ENCODE measurements at regions not wholly inside any gene's neighbourhood (a gene's known extent, or its start where the extent isn't known, plus 50 kb on each side); places are given as distances from the start of the nearest gene placed in this dataset.
"Not testable (repeated sequence)": the region's sequence is repeated elsewhere in the genome, so short reads cannot be mapped to it uniquely, and the experiment has no call there.

DNA sequence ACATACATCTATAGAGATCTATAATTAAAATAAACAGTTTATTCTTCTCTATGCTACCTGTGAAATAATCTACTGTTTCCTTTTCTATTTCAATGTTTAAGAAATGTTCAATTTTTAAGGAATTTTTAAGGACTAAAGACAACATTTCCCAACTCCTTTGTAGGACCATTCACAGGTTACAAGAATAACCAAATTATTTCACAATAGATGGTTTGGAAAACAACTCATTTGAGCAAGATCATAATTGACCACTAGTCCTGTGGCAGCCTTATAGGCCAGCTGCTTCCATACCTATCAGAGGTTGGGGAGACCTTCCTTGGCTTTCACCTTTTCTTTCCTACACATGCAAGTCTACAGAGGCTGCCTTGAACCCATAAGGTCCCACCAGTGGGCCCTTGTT lies 193.7 kb downstream of the TTC39B start:
- no peak for DNase-seq (ENCODE audit: low spot score)

DNA sequence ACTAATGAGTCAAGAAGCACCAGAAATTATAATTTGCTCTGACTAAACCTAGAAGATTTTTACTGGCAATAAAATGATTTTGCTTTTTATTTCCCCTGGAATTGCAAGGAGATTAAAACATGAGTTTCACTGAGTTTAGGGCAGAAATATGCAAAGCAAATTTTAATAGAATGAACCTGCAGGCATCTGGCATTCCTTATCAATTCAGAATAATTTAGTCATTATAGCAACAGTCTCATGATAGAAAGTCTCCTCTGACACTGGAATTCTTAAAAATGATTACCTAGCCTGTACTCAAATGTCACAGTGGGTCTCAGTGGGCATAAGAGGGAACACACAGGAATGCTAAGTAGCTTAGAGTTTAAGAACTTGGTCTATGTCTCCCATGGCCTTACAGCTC lies 195.9 kb downstream of the TTC39B start:
- no peak for DNase-seq (ENCODE audit: low spot score)

DNA sequence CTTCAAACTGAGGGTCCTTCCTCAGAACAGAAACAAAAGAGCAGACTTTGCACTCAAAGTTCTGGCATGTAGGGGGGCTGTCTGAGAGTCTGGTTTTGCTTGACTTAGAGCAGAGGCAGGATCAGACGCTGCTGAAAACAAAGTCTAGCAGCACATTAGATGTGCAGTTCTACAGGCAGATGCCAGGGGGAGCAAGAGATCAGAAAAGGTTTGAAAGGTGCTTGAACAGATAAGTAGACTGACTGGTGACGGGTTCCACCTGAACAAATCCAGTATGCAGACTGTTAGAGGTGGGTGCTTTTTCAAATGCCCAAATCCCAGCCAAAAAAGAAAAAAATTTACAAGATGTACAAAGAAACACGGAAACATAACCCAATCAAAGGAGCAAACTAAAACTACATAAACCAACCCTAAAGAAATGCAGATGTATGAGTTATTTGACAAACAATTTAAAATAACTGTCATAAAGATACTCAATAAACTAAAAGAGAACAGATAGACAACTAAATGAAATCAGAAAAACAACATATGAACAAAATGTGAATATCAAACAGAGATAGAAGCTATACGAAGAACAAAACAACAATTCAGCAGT lies 194.7 kb upstream of the FREM1 start:
- DNase-seq (ENCODE audit: low spot score) = peak; percentile 7

DNA sequence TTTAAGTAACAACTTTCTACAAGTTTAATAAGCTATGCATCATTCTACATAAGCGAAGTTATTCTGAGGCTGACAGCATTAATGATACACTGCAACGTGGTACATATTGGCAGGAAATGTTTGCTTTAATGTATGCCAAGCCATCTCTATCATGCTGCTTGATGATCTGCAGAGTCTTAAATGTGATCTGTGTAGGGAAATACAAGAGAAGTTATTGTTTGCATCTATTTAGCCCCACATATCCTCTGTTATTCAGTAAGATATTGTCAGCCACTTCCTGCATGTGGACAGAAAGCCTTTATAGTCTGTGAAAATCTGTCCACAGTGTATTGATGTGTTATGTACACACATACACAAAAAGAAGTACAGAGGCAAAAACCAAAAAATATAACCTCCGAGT lies 193.1 kb upstream of the FREM1 start:
- no peak for DNase-seq (ENCODE audit: low spot score)

DNA sequence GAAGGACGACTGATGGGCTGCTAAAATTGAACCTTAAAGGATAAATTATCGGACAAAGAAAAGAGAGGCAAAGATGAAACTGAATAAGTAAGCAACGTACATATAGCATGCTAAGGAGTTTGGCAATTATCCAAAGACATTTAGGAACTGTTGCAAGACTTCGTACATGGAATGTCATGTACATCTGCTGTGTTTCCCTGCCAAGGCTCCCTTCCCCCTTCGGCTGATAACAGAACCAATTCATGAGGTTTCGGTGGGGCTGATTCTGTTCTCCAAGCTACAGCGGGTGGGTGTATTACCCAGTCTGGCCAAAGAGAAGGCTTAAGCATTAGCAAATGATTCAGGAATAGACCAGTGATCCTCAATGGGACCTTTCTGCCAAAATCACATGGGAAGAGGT lies 190.9 kb upstream of the FREM1 start:
- DNase-seq (ENCODE audit: low spot score) = no peak

DNA sequence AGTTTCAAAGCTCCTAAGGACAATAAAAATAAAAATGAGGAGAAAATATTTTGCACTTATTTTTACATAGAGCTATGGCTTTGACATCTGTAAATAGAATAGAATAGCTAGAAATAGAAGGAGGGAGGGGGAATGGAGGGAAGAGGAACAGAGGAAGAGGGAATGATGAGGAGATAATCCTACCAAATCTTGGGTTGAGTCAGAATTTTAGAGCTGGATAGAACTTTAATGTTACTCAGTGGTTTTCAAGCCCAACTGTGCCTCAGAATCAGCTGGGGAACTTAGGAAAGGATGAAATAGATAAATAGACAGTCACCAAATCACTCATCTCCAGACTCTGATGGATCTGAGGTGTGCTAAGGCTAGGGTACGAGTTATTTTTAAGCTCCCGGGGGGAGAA lies 190.3 kb upstream of the FREM1 start:
- DNase-seq (ENCODE audit: low spot score) = no peak

DNA sequence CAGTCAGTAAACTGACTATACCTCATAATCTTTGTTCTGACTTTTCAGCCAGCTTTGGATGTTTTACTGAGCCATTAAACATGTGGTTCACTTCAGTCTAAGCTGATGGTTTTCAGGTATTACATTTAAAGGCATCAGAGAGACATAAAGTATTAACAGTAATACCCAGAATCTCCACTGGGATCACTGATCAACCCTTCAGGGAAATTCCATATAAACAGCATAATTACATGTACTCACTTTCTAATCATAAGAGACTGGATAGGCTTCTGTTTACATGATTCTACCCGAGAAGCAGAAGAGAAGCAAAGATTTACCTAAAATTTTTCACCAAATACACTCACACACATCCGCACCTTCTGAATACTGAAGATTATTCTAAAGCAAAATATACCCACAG lies 186.7 kb upstream of the FREM1 start:
- no peak for DNase-seq (ENCODE audit: low spot score)

DNA sequence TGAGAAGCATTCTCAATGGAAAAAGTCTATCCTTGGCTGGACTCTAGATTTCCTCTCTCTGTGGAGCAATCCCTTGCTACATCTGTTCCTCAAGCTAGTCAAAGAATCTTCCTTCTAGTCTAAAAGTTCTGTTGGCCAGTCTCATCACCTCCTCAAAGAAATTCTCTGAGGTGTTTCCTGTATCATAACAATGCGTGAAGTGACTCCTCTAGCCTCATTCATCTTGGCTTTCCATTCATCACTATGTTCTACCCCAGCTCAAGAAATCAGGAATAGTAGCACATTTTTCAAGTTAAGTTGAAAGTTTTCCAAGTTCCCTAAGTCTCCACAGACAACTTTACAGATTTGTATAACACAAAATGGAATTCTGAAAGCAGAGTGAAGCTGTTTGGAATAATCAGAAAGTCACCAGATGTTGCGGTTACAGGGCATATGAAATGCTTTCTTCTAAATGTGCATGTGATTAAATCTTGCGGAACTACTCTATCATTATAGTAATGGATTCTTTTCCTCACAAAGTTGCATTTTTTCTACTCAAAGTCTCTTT lies 176.6 kb upstream of the FREM1 start:
- DNase-seq (ENCODE audit: low spot score) = no peak

DNA sequence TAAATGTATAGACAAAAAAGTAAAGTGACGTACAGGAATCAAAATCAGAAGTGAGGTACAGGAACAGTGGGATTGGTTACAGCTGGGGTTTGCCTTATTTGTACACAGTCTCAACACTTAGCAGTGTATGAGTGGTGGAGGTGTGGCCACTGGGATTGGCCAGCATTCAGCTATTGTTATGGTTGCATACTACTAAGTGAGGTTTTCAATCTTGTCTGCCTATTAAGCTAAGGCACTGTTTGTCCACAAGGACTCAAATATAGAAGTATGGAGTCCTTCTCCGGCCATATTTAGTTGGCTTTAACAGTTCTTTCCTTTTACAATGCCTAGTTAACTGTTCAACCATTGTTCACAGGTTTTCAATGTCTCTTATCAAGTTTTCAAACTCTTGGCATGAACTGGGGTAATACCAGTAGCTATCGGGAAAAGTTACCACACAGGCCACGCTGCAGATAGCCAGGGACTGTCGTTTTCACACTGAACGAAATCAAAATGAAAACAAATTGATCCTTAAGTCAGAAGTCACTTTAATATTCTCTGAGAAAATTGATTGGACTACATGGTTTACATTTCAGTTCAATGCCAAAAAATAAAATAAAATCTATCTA lies 176.0 kb upstream of the FREM1 start:
- DNase-seq (ENCODE audit: low spot score) = no peak

DNA sequence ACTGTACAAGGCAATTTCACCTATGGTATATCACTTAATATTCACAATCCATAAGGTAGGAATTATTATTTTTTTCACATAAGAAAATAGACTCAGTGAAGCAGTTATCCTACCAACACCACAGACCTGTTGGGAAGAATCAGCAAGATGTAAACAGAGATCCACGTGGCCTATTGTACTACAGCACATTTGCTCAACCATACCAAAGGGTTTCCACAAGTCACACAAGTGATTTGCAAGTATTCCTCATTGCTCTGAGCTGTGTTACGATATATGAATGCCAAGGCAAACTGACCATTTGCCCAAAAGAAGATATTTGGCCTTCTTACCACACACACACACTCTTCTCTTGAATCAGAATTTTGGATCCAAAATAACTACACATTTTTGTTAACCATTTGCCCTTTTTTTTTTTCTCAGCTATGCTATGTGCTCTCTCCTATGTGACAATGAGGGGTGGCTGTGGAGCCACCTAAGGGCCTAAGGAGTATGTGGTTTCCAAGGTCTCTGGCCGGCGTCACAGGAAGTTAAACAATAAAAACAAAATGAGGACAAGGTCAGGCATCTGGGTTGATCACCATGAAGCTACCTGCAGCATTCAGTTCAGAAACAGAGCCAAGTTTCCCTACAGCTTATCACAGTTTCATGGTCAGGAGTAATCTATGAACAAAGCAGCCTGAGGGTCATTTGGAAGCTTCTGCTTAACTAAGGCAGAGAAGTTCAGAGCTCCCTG lies 171.0 kb upstream of the FREM1 start:
- DNase-seq (ENCODE audit: low spot score) = no peak

DNA sequence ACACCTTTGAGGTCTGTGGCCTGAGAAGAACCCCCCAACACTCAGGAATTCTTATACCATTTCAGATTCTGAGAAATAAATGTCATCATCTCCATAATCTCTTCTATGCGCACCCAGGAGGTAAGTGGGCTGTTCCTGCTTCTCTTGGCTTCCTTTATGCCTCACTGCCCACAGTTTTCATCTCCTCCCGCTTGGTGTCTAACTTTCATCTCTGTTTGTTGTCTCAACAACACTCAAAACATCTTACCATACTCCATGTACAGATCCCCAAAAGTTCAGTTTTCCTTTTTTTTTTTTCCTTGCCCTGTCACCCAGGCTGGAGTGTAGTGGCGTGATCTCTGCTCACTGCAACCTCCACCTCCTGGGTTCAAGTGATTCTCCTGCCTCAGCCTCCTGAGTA lies 170.2 kb upstream of the FREM1 start:
- DNase-seq (ENCODE audit: low spot score) = no peak

DNA sequence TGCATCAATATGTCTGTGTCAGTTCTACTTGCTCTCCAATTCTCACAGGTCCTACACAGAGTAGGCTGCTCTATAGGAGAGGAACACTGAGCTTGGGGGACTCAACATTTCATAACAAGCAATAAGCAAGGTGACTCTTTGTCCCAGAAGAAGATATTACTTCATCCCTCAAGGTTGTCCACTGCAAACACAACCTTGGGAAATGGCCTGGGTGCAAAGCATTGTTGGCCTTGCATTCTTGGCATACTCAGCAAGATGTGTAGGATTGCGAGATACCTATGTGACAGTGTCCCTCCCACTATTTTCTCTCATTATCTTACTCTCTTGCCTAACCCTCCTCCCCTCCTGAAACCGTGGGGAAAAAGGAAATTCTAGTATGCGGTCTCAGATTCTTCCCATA lies 169.8 kb upstream of the FREM1 start:
- no peak for DNase-seq (ENCODE audit: low spot score)

DNA sequence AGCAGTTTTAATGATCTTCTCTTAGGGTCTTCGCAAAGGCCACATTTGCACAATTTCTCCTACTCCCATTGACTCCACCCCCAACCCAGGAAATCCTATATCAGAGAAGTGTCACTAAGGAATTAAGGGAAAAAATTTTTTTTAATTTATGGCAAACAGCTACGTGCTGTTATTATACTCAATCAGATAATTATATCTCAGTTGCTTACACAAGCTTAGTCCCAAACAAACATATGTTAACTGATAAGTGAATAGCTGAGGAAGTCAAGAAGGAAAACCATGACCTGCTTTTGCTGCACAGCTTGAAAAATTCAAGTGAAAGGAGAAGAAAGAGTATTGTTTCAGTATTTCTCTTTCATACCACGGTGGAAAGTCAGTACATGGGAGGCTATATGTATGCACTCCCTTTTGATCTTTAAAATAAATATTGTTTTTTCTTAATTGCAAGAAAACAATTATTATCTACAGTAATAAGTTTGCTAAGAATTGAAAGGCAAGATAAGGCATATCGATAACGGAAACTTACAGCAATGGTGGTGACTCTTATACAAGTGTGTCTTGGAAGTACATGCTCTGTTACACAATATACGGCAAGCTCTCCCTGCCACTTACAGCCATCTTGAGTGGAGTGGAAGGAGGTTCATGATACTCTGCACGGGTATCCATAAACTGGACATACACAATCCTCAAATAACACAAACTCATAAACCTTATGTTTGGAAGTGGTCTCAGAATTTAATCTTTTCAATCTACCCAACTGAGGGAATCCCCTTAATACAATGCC lies 167.9 kb upstream of the FREM1 start:
- DNase-seq (ENCODE audit: low spot score) = no peak

DNA sequence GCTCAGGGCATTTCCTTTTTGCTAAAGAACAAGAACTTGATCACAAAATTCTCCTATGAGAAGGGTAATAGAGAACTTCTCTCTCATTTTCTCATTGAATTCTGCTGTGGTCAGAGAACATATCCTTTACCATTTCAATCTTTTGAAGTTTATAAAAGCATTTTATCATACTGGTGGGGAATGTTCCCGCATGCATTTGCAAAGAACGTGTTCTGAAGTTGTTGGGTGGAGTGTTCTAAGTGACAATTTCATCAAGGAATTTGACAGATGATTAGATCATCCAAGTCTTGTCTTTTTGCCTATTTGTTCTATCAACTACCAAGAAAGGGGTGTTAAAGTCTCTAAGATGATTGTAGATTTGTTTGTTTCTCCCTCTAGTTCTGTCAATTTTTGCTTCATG lies 163.4 kb upstream of the FREM1 start:
- no peak for DNase-seq (ENCODE audit: low spot score)

DNA sequence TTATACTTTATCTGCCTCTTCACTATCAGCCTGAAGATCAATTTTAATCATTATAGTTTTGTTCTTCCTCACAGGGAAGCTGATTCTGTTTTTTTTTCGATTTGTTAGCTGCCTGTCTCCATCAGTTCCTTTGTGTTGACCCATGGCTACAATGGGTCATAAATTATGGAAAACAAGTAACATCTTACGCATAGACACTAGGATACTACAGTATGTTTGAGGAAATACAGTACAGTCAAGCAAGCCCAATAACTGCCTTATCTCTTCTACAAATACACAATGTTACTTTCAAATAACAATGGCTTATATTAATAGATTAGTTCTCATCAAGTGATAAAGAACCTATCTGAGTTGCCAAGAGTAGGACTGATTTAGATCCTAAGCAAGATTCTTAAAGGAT lies 160.5 kb upstream of the FREM1 start:
- DNase-seq (ENCODE audit: low spot score) = no peak

DNA sequence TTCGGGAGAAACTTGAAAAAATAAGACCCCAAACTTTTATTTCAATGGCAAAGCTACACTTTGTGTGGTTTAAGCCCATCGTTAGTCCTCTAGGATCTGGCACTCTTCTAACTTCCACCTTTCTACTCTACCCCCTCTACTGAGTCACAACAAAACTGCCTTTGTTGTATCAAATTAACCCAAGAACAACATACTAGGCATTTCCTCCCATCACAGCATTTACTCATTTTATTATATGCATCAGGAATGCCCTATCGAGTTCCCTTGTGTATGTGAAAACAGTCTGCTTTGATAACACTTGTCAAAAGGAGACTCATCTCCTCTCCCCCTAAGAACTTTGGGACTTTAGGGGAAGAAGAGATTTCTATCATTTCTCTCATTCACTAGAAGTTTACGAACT lies 158.9 kb upstream of the FREM1 start:
- no peak for DNase-seq (ENCODE audit: low spot score)

DNA sequence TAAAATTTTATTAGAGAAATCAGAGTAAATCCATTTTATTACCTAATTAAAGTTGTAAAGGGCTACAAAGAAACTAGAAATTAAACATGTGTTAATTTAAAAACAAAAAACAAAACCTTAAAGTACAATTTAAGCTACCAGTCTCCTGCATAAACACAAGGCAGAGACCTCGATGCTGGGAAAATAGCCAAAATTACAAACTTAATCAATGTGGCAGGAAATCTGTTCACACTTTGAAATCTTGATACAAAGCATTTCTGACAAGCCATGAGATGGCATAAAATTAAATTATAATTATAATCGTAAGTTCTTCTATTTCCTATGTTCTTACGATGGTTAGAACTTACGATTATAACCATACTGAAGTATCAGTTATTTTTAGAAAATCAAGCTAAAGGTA lies 158.0 kb upstream of the FREM1 start:
- no peak for DNase-seq (ENCODE audit: low spot score)

DNA sequence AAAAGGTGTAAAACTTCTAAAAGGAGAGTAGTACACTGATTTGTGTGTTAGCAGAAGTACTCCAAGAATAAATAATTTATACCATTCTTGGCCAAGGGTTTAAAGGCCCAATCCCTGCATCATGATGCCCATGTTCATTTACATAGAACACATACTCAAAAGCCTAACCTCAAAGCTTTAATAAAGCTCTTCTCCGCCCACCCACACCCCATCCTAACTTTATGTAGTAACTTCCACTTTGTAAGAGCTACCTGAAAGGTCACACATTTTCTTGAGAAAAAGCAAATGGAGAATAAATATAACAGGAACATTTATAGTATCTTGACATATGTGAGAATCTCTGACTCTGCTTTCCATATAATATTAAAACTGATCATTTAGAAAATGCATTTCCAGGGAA lies 148.8 kb upstream of the FREM1 start:
- no peak for DNase-seq (ENCODE audit: low spot score)

DNA sequence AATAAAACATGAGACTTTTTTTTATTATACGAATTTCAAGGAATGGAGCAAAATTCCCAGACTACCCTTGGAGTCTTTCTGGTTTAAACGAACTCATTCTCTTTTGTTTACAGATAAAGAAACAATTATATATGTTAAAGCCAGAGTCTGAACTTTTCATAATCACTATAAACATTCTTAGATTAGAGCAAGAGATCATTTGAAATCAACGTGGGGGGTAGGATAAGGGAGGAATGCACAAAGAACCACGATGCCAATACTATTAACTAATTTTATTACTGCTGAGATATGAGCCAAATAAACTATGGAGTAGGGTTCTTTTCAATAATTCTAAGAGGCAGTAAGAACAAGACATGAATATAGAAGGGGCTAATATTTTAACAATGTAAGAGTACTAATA lies 148.0 kb upstream of the FREM1 start:
- no peak for DNase-seq (ENCODE audit: low spot score)

DNA sequence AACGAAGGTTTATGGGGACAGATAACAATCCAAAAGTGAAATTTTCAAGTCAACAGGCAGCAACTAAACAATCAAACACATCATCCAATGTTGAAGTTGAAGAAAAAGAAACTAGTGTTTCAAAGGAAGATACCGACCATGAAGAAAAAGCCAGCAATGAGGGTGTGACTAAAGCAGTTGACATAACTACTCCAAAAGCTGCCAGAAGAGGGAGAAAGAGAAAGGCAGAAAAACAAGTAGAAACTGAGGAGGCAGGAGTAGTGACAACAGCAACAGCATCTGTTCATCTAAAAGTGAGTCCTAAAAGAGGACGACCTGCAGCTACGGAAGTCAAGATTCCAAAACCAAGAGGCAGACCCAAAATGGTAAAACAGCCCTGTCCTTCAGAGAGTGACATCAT lies 145.1 kb upstream of the FREM1 start:
- not testable (repeated sequence) for DNase-seq (ENCODE audit: low spot score)

DNA sequence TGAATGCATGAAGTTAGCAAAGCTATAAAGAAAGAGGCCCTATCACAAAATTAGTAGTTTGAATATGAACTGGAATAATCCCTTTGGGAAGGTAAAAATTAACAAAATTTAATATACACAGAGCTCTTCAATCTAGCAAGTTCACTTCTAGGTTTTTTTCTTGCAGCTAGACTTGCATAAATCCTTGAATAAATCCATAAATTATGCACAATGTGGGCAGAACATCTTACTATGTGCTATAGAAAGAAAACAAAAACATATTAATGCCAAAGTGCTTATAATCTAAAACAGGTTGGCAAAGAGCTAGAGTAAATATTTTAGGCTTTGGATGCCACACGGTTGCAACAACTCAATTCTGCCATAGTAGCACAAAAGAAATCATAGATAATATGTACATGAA lies 138.5 kb upstream of the FREM1 start:
- DNase-seq (ENCODE audit: low spot score) = no peak

DNA sequence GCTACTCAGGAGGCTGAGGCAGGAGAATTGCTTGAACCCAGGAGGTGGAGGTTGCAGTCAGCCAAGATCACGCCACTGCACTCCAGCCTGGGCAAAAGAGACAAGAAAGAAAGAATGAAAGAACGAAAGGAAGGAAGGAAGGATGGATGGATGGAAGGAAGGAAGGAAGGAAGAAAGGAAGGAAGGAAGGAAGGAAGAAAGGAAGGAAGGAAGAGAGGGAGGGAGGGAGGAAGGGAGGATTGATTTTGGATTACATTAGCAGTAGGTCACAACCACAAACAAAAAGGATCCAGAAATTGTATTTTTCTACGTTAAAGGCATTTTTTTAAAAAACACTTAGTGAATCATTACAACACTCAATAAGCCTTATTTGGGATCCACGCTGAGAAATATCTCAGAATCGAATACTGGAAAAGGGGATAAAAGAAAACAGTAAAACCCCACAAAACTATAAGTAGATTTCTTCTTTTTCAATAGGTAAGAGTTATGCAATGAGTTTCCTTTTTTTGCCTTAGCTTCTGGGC lies 136.9 kb upstream of the FREM1 start:
- DNase-seq (ENCODE audit: low spot score) = no peak

DNA sequence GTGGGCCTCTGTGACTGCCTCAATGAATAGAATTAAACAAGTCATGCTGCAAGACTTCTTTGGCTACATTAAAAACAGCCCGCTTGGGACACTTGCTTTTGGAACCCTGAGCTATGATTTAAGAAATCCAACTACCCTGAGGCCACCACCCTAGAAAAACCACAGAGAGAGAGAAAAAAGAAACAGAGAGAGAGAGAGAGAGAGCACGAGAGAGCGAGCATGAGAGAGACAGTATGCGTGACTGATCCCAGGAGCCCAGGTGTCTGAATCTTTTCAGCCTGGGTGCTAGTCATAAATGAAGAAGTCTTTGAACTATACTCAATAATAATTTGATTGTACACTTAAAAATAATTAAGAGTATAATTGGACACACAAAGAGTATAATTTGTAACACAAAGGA lies 123.1 kb upstream of the FREM1 start:
- DNase-seq (ENCODE audit: low spot score) = no peak
